ENCODE measurements at regions not wholly inside any gene's neighbourhood (a gene's known extent, or its start where the extent isn't known, plus 50 kb on each side); places are given as distances from the start of the nearest gene placed in this dataset.

GRCh38 chr9:19597176-19597575, 188.4 kb downstream of the ACER2 start:
- DNase-seq (ENCODE audit: low spot score) = no peak

- no peak for DNase-seq (ENCODE audit: low spot score)
Observed at GRCh38 chr9:19595003-19595402, 186.2 kb downstream of the ACER2 start.

DNA sequence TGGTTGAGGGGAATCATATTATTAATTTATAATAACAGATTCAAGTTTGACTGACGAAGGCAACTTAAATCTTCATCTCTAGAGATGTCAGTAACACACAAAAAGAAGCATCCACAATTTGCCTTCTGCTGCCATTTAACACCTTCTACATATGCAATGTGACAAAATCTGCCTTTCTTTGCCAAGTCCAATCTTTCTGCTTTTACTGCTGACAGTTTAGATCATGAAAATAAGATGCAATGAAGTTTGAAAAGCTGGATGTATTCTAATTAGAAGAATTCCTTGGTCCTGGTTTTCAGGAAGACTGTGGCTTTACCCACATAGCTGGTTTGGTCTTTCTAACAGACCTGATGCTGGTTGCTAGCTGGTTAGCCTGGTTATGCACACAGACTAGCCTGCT, 178.9 kb downstream of the ACER2 start:
- no peak for DNase-seq (ENCODE audit: low spot score)

DNA sequence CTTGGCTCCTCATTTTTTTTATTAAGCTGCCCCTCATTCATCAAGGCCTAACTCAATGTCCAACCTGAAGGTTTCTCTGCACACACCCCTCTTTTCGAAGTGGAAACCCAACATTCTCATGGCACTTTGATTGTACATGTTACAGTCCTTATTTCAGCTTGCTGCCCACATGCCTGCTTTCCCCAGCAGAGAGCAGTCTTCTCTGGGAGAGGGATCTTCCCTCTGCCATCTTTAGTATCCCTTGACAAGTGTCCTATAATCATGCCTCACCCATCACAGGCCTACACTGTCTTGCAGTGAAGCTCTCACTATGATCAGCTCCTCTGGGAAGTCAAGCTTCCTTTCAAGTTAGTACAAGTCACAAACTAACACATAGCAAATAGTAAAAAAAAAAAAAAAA, 175.1 kb downstream of the ACER2 start:
- no peak for DNase-seq (ENCODE audit: low spot score)

DNA sequence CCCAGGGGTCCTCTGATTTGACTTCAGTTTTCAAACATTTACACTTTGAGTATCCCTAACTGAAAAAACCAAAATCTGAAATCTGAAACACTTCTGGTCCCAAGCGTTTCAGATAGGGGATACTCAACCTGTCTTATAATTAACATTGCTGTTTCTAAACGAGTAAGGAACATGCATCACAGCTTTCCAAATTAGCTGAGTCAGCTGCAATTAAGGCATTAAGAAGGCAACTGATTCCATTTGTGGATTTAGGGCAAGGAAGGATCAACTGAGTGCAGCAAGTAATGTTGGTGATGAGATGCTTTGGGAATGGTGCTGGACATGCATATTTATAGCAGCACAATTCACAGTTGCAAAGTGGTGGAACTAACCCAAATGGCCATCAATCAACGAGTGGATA, 168.6 kb downstream of the ACER2 start:
- no peak for DNase-seq (ENCODE audit: low spot score)

DNA sequence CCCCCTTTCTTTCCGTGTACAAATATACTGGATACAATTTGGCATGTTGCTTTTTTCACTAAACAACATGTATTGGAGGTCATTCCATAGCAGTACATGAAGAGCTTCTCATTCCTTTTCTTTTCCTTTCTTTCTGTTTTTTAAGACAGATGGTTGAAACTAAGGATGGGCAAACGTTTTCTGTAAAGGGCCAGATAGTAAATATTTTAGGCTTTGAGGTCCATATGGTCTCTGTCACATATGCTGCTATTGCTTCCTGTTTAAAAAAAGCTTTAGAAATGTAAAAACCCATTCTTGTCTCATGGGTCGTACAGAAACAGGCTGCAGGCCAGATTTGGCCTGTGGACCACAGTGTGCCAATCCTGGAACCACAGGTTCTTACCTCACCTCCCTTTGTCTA, 160.1 kb downstream of the ACER2 start:
- no peak for DNase-seq (ENCODE audit: low spot score)

DNA sequence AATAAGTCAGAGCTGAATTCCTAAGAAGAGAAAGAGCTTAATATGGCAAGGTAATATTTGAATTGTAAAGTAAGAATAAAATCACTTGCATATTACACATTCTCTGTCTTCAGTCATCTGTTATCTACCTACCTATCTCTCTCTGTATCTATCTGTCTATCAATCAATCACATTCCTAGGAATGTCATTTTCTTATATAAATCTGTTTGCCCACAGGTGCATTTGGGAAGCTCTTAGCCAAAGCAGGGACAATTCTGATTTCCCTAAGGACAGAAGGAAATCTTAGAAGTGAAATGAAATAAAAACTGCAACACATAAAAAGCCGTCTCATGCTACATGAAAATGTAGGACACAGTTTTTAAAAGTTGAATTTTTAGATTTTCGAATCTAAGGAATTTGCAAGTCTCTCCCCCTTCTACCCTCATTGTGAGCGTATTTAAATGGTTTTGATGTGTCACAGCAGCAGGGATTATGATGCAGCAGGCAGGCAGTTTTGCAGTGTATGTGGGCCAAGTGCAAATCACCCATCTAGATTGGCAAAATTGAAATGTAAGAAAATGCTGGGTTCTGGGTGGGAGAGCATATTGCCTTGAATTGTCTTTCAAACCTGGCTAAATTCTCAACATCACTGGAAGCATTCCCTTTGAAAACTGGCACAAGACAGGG, 155.7 kb downstream of the ACER2 start:
- DNase-seq (ENCODE audit: low spot score) = no peak

GRCh38 chr9:19555214-19555613, 146.4 kb downstream of the ACER2 start:
- DNase-seq (ENCODE audit: low spot score) = no peak

DNA sequence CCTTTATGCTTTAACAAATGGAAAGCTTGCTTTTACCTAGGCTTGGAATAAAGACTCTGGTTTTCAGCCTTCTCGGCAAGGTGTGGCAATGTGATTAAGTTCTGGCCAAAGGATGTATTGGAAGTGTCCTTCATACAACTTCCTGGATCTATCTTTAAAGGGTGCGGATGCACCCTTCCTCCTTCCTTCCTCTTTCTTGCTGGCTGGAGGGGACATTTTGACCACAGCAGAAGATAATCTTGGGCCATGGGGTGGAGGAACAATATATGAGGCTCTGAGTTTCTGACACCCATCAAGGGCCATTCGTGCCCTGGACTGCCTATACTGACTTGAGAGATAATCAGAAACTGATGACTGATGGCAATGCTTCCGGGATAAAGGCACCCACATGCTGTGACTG, 145.7 kb downstream of the ACER2 start:
- DNase-seq (ENCODE audit: low spot score) = no peak

- DNase-seq (ENCODE audit: low spot score) = no peak
Observed at GRCh38 chr9:19553441-19553840, 144.6 kb downstream of the ACER2 start.

DNA sequence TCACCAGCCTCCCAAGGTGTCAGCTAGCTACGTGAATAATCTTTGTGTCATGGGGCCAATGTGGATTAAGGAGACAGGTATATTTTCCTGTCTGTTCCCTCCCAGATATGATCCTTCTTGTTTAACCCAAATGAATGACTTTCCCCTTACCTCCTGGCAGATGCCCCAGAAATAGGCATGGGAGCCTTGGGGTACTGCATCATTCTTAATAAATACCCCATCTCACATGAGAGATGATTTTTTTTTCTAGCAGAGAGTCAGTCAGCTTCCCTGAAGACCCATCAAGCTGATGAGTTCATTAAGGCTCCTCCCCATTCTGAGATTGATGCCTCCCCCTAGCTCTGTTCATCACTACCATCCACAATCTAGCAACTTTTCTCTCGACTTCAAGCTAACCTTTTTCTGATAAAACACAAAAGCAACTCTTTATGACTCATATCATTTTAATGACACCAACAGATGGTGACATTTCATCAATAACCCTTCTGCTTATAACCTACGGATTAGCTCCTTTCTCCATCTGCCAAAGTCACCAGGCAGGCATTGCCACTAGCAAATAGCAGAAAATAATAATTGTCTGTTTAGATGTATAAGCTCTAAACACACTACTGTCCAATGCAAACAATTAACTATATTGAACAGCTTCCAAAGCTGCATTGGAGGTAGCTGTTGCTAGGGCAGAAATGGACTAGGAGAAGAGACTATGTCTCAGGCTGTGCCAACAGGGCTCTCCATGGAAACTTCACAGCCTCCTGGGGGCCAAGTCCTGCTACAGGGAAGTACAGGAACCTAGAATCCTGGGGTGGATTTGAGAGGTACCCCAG, 143.7 kb downstream of the ACER2 start:
- no peak for DNase-seq (ENCODE audit: low spot score)

- no peak for DNase-seq (ENCODE audit: low spot score)
Observed at GRCh38 chr9:19551124-19551929, 142.5 kb downstream of the ACER2 start.

GRCh38 chr9:19550009-19550408, 141.2 kb downstream of the ACER2 start:
- DNase-seq (ENCODE audit: low spot score) = no peak

GRCh38 chr9:19533373-19533772, 124.6 kb downstream of the ACER2 start:
- DNase-seq (ENCODE audit: low spot score) = no peak

DNA sequence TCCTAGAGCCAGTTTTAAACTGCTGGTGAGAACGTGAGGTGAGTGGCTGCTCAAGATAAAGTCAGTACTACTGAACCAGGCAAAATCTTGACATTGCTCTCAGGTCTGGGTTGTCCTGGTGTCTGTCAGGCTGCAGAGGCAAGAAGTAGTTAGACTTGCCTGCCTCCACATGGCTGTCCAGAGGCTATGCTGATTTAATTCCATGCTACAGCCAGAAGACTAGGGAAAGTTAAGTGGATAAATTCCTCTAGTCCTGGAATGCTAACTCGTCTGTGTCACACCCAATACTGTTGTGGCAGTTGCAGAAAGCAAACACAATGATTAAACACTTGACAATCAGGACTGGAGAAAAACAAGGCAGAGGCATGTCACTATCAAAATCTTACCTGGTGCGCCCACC, 118.9 kb downstream of the ACER2 start:
- no peak for DNase-seq (ENCODE audit: low spot score)

GRCh38 chr9:19522558-19522957, 113.7 kb downstream of the ACER2 start:
- no peak for DNase-seq (ENCODE audit: low spot score)

DNA sequence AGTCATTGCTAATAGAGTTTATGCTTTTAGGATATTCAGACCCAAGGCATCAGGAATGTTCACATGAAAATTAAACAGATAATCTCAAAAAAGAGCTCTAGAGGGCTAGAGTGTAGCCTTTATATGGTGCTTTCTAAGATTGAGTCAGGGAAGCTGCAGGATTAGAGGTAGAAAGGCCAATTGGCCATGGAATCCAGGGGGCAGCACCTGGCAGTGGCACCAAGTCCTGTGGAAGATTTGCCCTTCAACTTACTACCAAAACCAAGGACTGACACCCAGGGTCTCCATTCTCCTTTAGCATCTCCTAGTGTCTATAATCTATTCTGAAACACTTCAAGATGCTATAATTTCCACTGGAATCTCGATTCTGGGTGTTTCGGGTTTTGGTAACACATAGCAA, 112.4 kb downstream of the ACER2 start:
- DNase-seq (ENCODE audit: low spot score) = no peak

DNA sequence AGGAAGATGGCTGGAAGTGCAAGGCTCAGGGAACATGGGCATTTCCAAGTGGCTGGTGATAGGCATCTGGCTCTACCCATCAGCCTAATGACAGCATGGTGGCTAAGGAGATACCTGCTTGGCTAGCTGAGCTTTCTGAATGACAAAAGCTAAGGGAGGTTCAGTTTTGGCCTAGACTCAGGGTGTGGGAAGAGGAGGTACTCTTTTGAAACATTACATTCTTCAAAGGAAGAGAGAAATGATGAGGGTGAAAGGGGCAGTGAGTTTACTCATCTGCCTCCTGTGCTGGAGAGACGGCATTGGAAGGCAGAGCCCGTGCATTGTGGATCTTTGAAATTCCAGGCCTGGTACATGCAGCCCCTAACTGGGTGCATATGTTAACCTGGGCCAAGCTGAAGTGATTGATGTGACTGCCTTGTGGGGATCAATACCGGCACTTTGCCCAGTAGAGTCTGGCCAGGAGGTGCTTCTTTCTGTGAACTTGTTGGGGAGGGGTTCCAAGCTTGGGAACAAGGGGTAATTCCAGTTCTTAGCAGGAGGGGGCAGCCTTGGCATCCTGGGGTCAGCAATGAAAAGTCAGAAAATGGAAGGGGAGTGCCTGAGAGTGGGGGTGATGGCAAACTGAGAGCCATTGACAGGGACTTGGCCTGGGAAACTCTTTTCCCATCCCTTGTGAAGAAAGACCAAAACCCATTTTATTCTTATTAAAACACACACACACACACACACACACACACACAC, 108.6 kb downstream of the ACER2 start:
- DNase-seq (ENCODE audit: low spot score) = no peak

GRCh38 chr9:19516348-19516747, 107.5 kb downstream of the ACER2 start:
- DNase-seq (ENCODE audit: low spot score) = no peak

DNA sequence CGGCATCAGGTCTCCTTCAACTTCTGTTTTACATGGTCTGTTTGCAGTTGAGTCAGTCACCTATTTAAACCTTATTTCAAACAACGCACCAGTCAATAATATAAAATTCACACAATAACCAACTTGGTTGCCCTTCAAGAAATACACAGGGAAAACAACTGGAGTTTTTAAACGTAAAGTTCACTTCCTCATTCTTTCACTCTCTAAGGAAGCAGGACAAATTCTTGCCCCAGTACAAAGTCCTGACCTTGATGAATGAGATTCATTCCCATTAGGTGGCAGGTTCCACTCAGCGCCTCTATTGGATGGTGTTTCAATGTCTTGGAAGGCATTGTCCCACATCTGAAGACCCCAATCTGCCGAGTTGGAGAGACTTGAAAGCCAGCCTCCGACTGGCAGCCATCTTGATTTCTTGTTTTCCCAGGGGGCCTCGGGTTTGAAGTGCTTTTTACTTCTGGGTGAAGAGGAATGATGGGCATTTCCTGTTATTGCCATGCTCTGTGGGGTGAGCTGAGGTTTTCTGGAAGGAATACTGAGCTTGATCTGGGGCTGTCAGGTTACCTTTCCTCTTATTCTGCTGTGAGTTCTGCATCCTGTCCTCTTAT, 105.0 kb downstream of the ACER2 start:
- DNase-seq (ENCODE audit: low spot score) = no peak

DNA sequence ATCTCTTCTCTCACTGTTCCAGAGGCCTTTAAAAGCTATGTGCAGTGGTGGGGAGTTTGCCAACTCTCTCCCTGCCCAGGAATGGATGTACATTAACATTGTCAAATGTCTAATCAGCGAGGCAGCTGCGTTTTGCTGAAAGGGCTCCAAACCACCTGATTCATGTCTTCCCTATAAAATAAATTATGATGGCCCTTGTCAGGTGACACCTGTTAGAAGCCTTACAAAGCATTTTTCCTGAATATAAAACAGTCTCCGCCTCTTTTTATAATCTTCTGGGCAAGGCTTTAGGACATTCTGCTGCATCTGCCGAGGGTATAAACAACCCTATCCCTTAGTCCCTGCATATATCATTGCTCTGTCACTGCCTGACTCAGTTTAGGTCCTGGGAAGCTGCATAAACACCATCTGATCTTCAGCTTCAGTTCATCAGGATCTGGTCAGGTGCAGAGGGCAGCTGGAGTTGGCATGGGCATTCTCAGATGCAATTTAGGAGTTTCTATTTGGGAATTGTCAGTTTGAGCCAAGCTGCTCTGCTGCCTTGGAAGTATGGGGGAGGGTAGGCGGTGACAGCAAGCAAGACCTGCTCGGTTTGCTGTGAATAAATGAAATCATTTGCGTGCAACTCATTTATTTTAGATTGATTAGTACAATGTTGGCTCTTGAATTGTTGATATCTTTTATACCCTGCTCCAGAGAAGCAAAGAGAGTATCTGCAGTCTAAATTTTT, 103.5 kb downstream of the ACER2 start:
- no peak for DNase-seq (ENCODE audit: low spot score)
